ENCODE measurements at regions not wholly inside any gene's neighbourhood (a gene's known extent, or its start where the extent isn't known, plus 50 kb on each side); places are given as distances from the start of the nearest gene placed in this dataset.

- no peaks in the 10 kb centered on the region for H3K27me3 Mint-ChIP-seq (ENCODE audit: unreplicated experiment)
- H3K4me3 Mint-ChIP-seq (ENCODE audit: unreplicated experiment): no peak overlapping the region
- no peaks in the 10 kb centered on the region for H3K4me1 Mint-ChIP-seq (ENCODE audit: unreplicated experiment)
- DNase-seq (ENCODE audit: extremely low spot score, unreplicated experiment): no peak
- peaks cover 2% of the 10 kb centered on the region for H3K36me3 Mint-ChIP-seq (ENCODE audit: unreplicated experiment)
- no peak overlapping the region for H3K27ac Mint-ChIP-seq (ENCODE audit: unreplicated experiment)
- H3K9me3 Mint-ChIP-seq (ENCODE audit: unreplicated experiment): peaks cover 7% of the 10 kb centered on the region
- TF ChIP-seq CTCF (IDR thresholded peaks at IDR 0.05): no peak
Observed at GRCh38 chr2:71827973-71828372, 319.7 kb downstream of the CYP26B1 start.

GRCh38 chr2:71827524-71827901 lies 320.1 kb downstream of the CYP26B1 start:
- H3K27ac Mint-ChIP-seq (ENCODE audit: unreplicated experiment): no peak overlapping the region
- no peak for DNase-seq (ENCODE audit: extremely low spot score, unreplicated experiment)
- no peaks in the 10 kb centered on the region for H3K4me1 Mint-ChIP-seq (ENCODE audit: unreplicated experiment)
- no peaks in the 10 kb centered on the region for H3K27me3 Mint-ChIP-seq (ENCODE audit: unreplicated experiment)
- H3K9me3 Mint-ChIP-seq (ENCODE audit: unreplicated experiment): peaks cover 7% of the 10 kb centered on the region
- peaks cover 2% of the 10 kb centered on the region for H3K36me3 Mint-ChIP-seq (ENCODE audit: unreplicated experiment)
- H3K4me3 Mint-ChIP-seq (ENCODE audit: unreplicated experiment): no peak overlapping the region
- TF ChIP-seq CTCF (IDR thresholded peaks at IDR 0.05): no peak

GRCh38 chr2:71826826-71827523 lies 320.7 kb downstream of the CYP26B1 start:
- no peak for TF ChIP-seq CTCF (IDR thresholded peaks at IDR 0.05)
- Mint-ChIP-seq H3K4me1 (ENCODE audit: unreplicated experiment) (no peaks in the 10 kb centered on the region), H3K9me3 (ENCODE audit: unreplicated experiment) (peaks cover 7% of the 10 kb centered on the region), H3K4me3 (ENCODE audit: unreplicated experiment) (no peak overlapping the region), H3K27me3 (ENCODE audit: unreplicated experiment) (no peaks in the 10 kb centered on the region), H3K27ac (ENCODE audit: unreplicated experiment) (no peak overlapping the region), H3K36me3 (ENCODE audit: unreplicated experiment) (peaks cover 2% of the 10 kb centered on the region)
- no peak for DNase-seq (ENCODE audit: extremely low spot score, unreplicated experiment)

- Mint-ChIP-seq H3K4me1 (ENCODE audit: unreplicated experiment) (no peaks in the 10 kb centered on the region), H3K9me3 (ENCODE audit: unreplicated experiment) (peaks cover 7% of the 10 kb centered on the region), H3K4me3 (ENCODE audit: unreplicated experiment) (no peak overlapping the region), H3K27me3 (ENCODE audit: unreplicated experiment) (no peaks in the 10 kb centered on the region), H3K27ac (ENCODE audit: unreplicated experiment) (no peak overlapping the region), H3K36me3 (ENCODE audit: unreplicated experiment) (peaks cover 2% of the 10 kb centered on the region)
- TF ChIP-seq CTCF (IDR thresholded peaks at IDR 0.05): no peak
- DNase-seq (ENCODE audit: extremely low spot score, unreplicated experiment): no peak
Observed at GRCh38 chr2:71826299-71826698, 321.4 kb downstream of the CYP26B1 start.

- no peak for TF ChIP-seq CTCF (IDR thresholded peaks at IDR 0.05)
Observed at GRCh38 chr2:71824436-71824835, 323.2 kb downstream of the CYP26B1 start.

More at GRCh38 chr2:71824436-71824835, 323.2 kb downstream of the CYP26B1 start:
- H3K27ac Mint-ChIP-seq (ENCODE audit: unreplicated experiment): no peak overlapping the region
- H3K4me1 Mint-ChIP-seq (ENCODE audit: unreplicated experiment): no peaks in the 10 kb centered on the region
- no peak overlapping the region for H3K4me3 Mint-ChIP-seq (ENCODE audit: unreplicated experiment)
- no peaks in the 10 kb centered on the region for H3K27me3 Mint-ChIP-seq (ENCODE audit: unreplicated experiment)
- H3K36me3 Mint-ChIP-seq (ENCODE audit: unreplicated experiment): peaks cover 2% of the 10 kb centered on the region
- H3K9me3 Mint-ChIP-seq (ENCODE audit: unreplicated experiment): peaks cover 7% of the 10 kb centered on the region
- DNase-seq (ENCODE audit: extremely low spot score, unreplicated experiment): no peak

Measured in osteocyte (in vitro differentiated cells).